Heart left ventricle (tissue), 16 donors: ENCODE measurements at regions not wholly inside any gene's neighbourhood (a gene's known extent, or its start where the extent isn't known, plus 50 kb on each side); places are given as distances from the start of the nearest gene placed in this dataset.

ENCODE experiments used
- ATAC-seq, 4 donors: fragments of 200-7000 bp; cut with Tn5 transposase; one replicate each; pipeline ENCODE4 v1.9.1; 2020 to 2022; ENCODE audit warnings: moderate library complexity in 4 of 4, mild to moderate bottlenecking in 3 of 4, moderate number of reproducible peaks in 1 of 4
- DNase-seq, 5 donors: peaks; one replicate each; pipeline ENCODE4 v3.0.0-alpha.2; 2020
- H3K27ac ChIP-seq, 12 donors: fragments of 200-600 bp; sonication (generic) in 4 of 12; one replicate each; pipeline versions ENCODE4 v1.5.0 to v1.8.0; 2016 to 2022; ENCODE audit warnings: mild to moderate bottlenecking in 2 of 12
- H3K27me3 ChIP-seq, 9 donors: fragments of 200-600 bp; sonication (generic) in 2 of 9; one replicate each; pipeline versions ENCODE4 v1.5.1 to v1.8.0; 2016 to 2022; ENCODE audit warnings: mild to moderate bottlenecking in 3 of 9
- H3K36me3 ChIP-seq, 9 donors: fragments of 200-600 bp; sonication (generic) in 2 of 9; one replicate each; pipeline versions ENCODE4 v1.5.0 to v1.8.0; 2018 to 2022; ENCODE audit warnings: mild to moderate bottlenecking in 2 of 9
- H3K4me1 ChIP-seq, 12 donors: fragments of 200-600 bp; sonication (generic) in 4 of 12; one replicate each; pipeline versions ENCODE4 v1.5.0 to v1.8.0; 2016 to 2022; ENCODE audit warnings: mild to moderate bottlenecking in 3 of 12
- H3K4me3 ChIP-seq, 12 donors: fragments of 200-600 bp; sonication (generic) in 4 of 12; one replicate each; pipeline versions ENCODE4 v1.5.0 to v1.8.0; 2017 to 2022; ENCODE audit warnings: mild to moderate bottlenecking in 9 of 12, moderate library complexity in 4 of 12
- H3K9me3 ChIP-seq, 12 donors: fragments of 200-600 bp; sonication (generic) in 4 of 12; one replicate each; pipeline versions ENCODE4 v1.5.0 to v1.8.0; 2016 to 2022; ENCODE audit warnings: mild to moderate bottlenecking in 1 of 12
- POLR2A ChIP-seq, 2 donors: fragments of 450-650 bp; IDR thresholded peaks; one replicate each; pipeline ENCODE4 v1.6.1; 2017; ENCODE audit warnings: antibody characterized with exemption in 2 of 2, mild to moderate bottlenecking in 2 of 2, moderate library complexity in 2 of 2
- WGBS, 4 donors: extraction: QIAGEN DNeasy Blood & Tissue Kit in 2 of 4; methylation state at CpG; one replicate each; pipeline versions ENCODE4 v1.1.5 to v1.1.7; 2013 to 2018; 5-methylcytosine and 5-hydroxymethylcytosine counted together
- intact Hi-C, 10 donors: fragments of 100-400 bp; cut with DNase I; formaldehyde crosslinking; loops; one replicate each; pipeline versions ENCODE4 v1.11.1 to v1.14.2; 2022
- TF ChIP-seq, protein P1 (sequence below), 12 donors: fragments of 200-600 bp; sonication (generic) in 4 of 12; IDR thresholded peaks; one replicate each; pipeline versions ENCODE4 v1.5.0 to v1.8.0; 2018 to 2022; ENCODE audit warnings: antibody characterized with exemption in 12 of 12, mild to moderate bottlenecking in 5 of 12
- donor health status: ischemic (EF 13 %, LVEDD 7.1; RV severe dilation, severe dysfunction).
- donor health status: healthy with polysubstance abuse.
- donor health status: DM: no; HTN: yes; CAD: no.
- donor health status: DM: no; HTN: no; CAD: no.
- donor health status: ischemic (EF 25% LVEDD 6.9; RV normal size, moderate dysfunction).
- donor health status: ischemic (EF 25% LVEDD 5.7; RV mildly dilated, moderate dysfunction).
- donor health status: healthy.
- donor health status: DM: yes; HTN: yes; CAD: no.
- donor health status: ischemic (EF 35%, LVEDD 5.7; RV mildly dilated, moderate dysfunction).
- donor health status: nonischemic (EF 11% LVEDD 7.7; RV severe dilation, severe dysfunction).
- donor health status: DM: yes; HTN: yes; CAD: no.
- donor health status: PGD.
- donor health status: ischemic (EF 29% LVEDD 5.4; RV normal size, mild dysfunction).
- donor health status: nonischemic (EF 23%, LVEDD 6.1; RV moderate dilation, normal function).

DNA sequence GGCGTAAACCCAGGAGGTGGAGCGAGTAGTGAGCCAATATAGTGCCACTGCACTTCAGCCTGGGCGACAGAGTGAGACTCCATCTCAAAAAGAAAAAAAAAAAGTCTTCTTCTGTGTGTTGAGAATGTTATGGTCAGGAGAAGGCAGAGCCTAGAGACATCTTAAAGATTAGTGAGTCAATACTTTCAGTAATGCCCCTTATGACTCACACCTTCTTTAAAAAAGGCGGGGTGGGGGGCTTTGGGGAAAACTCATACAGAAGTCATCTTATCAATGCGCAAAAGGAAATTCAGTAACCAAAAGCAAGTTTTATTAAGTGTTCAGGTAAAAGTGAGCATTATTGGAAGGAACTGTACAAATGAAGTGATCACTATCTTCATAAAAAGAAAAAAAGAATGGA, 1369.8 kb upstream of the LRRTM3 start:
- Histone ChIP-seq H3K27me3 (no peaks in the 10 kb centered on the region), H3K4me3 (no peak overlapping the region), H3K4me1 (no peaks in the 10 kb centered on the region), H3K36me3 (no peaks in the 10 kb centered on the region), H3K9me3 (no peaks in the 10 kb centered on the region), H3K27ac (no peak overlapping the region)
- ATAC-seq (no peak), DNase-seq (no peak)
- TF ChIP-seq, protein P1, sequence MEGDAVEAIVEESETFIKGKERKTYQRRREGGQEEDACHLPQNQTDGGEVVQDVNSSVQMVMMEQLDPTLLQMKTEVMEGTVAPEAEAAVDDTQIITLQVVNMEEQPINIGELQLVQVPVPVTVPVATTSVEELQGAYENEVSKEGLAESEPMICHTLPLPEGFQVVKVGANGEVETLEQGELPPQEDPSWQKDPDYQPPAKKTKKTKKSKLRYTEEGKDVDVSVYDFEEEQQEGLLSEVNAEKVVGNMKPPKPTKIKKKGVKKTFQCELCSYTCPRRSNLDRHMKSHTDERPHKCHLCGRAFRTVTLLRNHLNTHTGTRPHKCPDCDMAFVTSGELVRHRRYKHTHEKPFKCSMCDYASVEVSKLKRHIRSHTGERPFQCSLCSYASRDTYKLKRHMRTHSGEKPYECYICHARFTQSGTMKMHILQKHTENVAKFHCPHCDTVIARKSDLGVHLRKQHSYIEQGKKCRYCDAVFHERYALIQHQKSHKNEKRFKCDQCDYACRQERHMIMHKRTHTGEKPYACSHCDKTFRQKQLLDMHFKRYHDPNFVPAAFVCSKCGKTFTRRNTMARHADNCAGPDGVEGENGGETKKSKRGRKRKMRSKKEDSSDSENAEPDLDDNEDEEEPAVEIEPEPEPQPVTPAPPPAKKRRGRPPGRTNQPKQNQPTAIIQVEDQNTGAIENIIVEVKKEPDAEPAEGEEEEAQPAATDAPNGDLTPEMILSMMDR (IDR thresholded peaks at IDR 0.05) = no peak
- TF ChIP-seq POLR2A (IDR thresholded peaks at IDR 0.05) = no peak
- WGBS, 4 donors = 94 to 98% (median 95%) methylated on average over 5 of the region's 5 CpGs
- intact Hi-C loops = no loop called here

GRCh38 chr10:65559369-65559768, 1366.5 kb upstream of the LRRTM3 start:
- Histone ChIP-seq H3K36me3 (no peaks in the 10 kb centered on the region), H3K27ac (no peak overlapping the region), H3K4me1 (no peaks in the 10 kb centered on the region), H3K4me3 (no peak overlapping the region), H3K9me3 (peaks cover 0 to 5% (median 0%) of the 10 kb centered on the region in 12 donors), H3K27me3 (no peaks in the 10 kb centered on the region)
- TF ChIP-seq, protein P1 (IDR thresholded peaks at IDR 0.05) = no peak
- TF ChIP-seq POLR2A (IDR thresholded peaks at IDR 0.05) = no peak
- WGBS, 4 donors = 76 to 91% (median 85%) methylated on average over 2 of the region's 2 CpGs
- DNase-seq (no peak), ATAC-seq (no peak)
- intact Hi-C loops = no loop called here

DNA sequence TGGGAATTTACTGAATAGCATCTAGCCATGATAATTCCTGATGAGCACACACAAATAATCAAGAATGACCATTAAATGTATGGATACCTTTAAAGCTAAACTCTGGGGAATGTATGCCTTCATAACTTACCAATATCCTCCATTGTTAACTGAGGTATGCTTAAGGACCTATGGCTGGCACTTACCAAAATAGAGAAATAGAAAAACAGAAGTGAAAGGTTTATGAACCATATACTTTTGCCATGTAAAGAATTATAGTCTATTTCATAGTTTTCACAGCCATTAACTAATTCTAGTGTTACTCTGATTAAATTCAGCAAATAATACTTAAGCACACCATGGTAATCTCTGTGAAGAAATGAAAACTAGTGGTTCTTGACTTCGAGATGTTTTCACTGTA, 1360.6 kb upstream of the LRRTM3 start:
- peaks cover 0 to 5% (median 0%) of the 10 kb centered on the region in 12 donors for H3K9me3 ChIP-seq
- intact Hi-C loops = no loop called here
- TF ChIP-seq, protein P1 (IDR thresholded peaks at IDR 0.05) = no peak
- no peak for TF ChIP-seq POLR2A (IDR thresholded peaks at IDR 0.05)
- 82 to 89% (median 84%) methylated on average over 1 of the region's 1 CpG for WGBS, 4 donors
- no peak overlapping the region for H3K4me3 ChIP-seq
- no peaks in the 10 kb centered on the region for H3K36me3 ChIP-seq
- DNase-seq (no peak), ATAC-seq (no peak)
- H3K27ac ChIP-seq = no peak overlapping the region
- H3K27me3 ChIP-seq = no peaks in the 10 kb centered on the region
- H3K4me1 ChIP-seq = no peaks in the 10 kb centered on the region

- no peaks in the 10 kb centered on the region for H3K36me3 ChIP-seq
- H3K4me3 ChIP-seq = no peak overlapping the region
- H3K9me3 ChIP-seq = peaks cover 0 to 5% (median 0%) of the 10 kb centered on the region in 12 donors
- TF ChIP-seq, protein P1 (IDR thresholded peaks at IDR 0.05) = no peak
- H3K27ac ChIP-seq = no peak overlapping the region
- intact Hi-C loops = no loop called here
- ATAC-seq (no peak), DNase-seq (no peak)
- no peaks in the 10 kb centered on the region for H3K27me3 ChIP-seq
- 81 to 86% (median 84%) methylated on average over 2 of the region's 2 CpGs for WGBS, 4 donors
- H3K4me1 ChIP-seq = peaks cover 0 to 5% (median 0%) of the 10 kb centered on the region in 12 donors
Measured at GRCh38 chr10:65566906-65567305, 1358.9 kb upstream of the LRRTM3 start.
